GM23338 (cell line): ENCODE measurements at regions not wholly inside any gene's neighbourhood (a gene's known extent, or its start where the extent isn't known, plus 50 kb on each side); places are given as distances from the start of the nearest gene placed in this dataset.

ENCODE experiments used
- ATAC-seq: fragments of 200-7000 bp; cut with Tn5 transposase; 3 replicates; pipeline ENCODE4 v1.9.1; 2020
- DNase-seq: peaks from one replicate; pipeline ENCODE4 v3.0.0-alpha.2; 2015; ENCODE audit warnings: low spot score
- H2AFZ ChIP-seq: fragments of 200-600 bp; sonication (generic); 2 replicates; pipeline ENCODE4 v1.8.0; 2016; ENCODE audit warnings: antibody characterized with exemption, mild to moderate bottlenecking, moderate library complexity
- H3F3A ChIP-seq: fragments of 200-600 bp; sonication (generic); replicated peaks from 2 replicates; pipeline ENCODE4 v1.8.0; 2017; ENCODE audit warnings: antibody characterized with exemption, mixed run types, low read depth
- H3K27ac ChIP-seq: fragments of 200-600 bp; sonication (generic); 2 replicates; pipeline ENCODE4 v1.6.1; 2016; ENCODE audit warnings: low read depth
- H3K27me3 ChIP-seq: fragments of 200-600 bp; sonication (generic); 2 replicates; pipeline ENCODE4 v1.8.0; 2016; ENCODE audit warnings: mild to moderate bottlenecking, mixed run types, moderate library complexity; ENCODE audit not compliant: insufficient read depth
- H3K36me3 ChIP-seq: fragments of 200-600 bp; sonication (generic); 2 replicates; pipeline ENCODE4 v1.8.0; 2016; ENCODE audit warnings: mild to moderate bottlenecking; ENCODE audit not compliant: insufficient read depth
- H3K4me1 ChIP-seq: fragments of 200-600 bp; sonication (generic); 2 replicates; pipeline ENCODE4 v1.8.0; 2016; ENCODE audit warnings: mild to moderate bottlenecking, moderate library complexity; ENCODE audit not compliant: insufficient read depth
- H3K4me2 ChIP-seq: fragments of 200-600 bp; sonication (generic); 2 replicates; pipeline ENCODE4 v1.7.1; 2017; ENCODE audit warnings: mixed run types
- H3K4me3 ChIP-seq: fragments of 200-600 bp; sonication (generic); 2 replicates; pipeline ENCODE4 v1.6.1; 2016; ENCODE audit warnings: mixed run types
- H3K79me2 ChIP-seq: fragments of 200-600 bp; sonication (generic); replicated peaks from 2 replicates; pipeline ENCODE4 v1.8.0; 2017; ENCODE audit warnings: mild to moderate bottlenecking; ENCODE audit not compliant: insufficient read depth
- H3K9me2 ChIP-seq: fragments of 200-600 bp; sonication (generic); 2 replicates; pipeline ENCODE4 v1.8.0; 2017; ENCODE audit not compliant: insufficient read depth
- H4K20me1 ChIP-seq: fragments of 200-600 bp; sonication (generic); replicated peaks from 2 replicates; pipeline ENCODE4 v1.8.0; 2017; ENCODE audit warnings: mild to moderate bottlenecking; ENCODE audit not compliant: insufficient read depth
- H3K27ac Mint-ChIP-seq: 2 replicates; pipeline ENCODE4 v1.8.0; 2020; ENCODE audit warnings: inconsistent platforms, mild to moderate bottlenecking, moderate library complexity, mixed read lengths
- H3K27me3 Mint-ChIP-seq: 3 replicates; pipeline ENCODE4 v1.8.0; 2022; ENCODE audit warnings: low read depth, mild to moderate bottlenecking, moderate library complexity, mixed read lengths, inconsistent platforms; ENCODE audit not compliant: insufficient read depth, poor library complexity
- H3K36me3 Mint-ChIP-seq: 3 replicates; pipeline ENCODE4 v1.8.0; 2021; ENCODE audit warnings: low read depth, mild to moderate bottlenecking, inconsistent platforms, moderate library complexity, mixed read lengths
- H3K4me1 Mint-ChIP-seq: 3 replicates; pipeline ENCODE4 v1.8.0; 2020; ENCODE audit warnings: mild to moderate bottlenecking, inconsistent platforms, mixed read lengths
- H3K4me3 Mint-ChIP-seq: 3 replicates; pipeline ENCODE4 v1.8.0; 2021; ENCODE audit warnings: moderate library complexity, mild to moderate bottlenecking, inconsistent platforms, mixed read lengths
- H3K9me3 Mint-ChIP-seq: 3 replicates; pipeline ENCODE4 v1.8.0; 2020; ENCODE audit warnings: moderate library complexity, mild to moderate bottlenecking, inconsistent platforms, mixed read lengths
- EZH2 ChIP-seq: fragments of 200-600 bp; sonication (generic); IDR thresholded peaks from one replicate; pipeline ENCODE4 v1.8.0; 2017; ENCODE audit warnings: antibody characterized with exemption, mild to moderate bottlenecking, low read depth; ENCODE audit not compliant: unreplicated experiment
- EZH2phosphoT487 ChIP-seq: fragments of 200-600 bp; sonication (generic); IDR thresholded peaks from one replicate; pipeline ENCODE4 v1.8.1; 2018; ENCODE audit warnings: antibody characterized with exemption; ENCODE audit not compliant: unreplicated experiment
- JUNB ChIP-seq: IDR thresholded peaks from one replicate; pipeline ENCODE4 v1.6.1; 2016; ENCODE audit warnings: antibody characterized with exemption; ENCODE audit not compliant: unreplicated experiment
- POLR2AphosphoS5 ChIP-seq: IDR thresholded peaks from 2 replicates; pipeline ENCODE4 v1.6.1; 2016; ENCODE audit warnings: antibody characterized with exemption, low read depth
- ZNF114 ChIP-seq: fragments of 250-450 bp; sonication (Bioruptor Pico); IDR thresholded peaks from 2 replicates; pipeline ENCODE4 v1.5.0; 2020; ENCODE audit warnings: mild to moderate bottlenecking, moderate library complexity
- TF ChIP-seq, protein P1 (sequence below): IDR thresholded peaks from one replicate; pipeline ENCODE4 v1.6.1; 2018; ENCODE audit warnings: antibody characterized with exemption; ENCODE audit not compliant: unreplicated experiment
- TF ChIP-seq, protein P2 (sequence below): IDR thresholded peaks from 2 replicates; pipeline ENCODE4 v1.6.1; 2016; ENCODE audit warnings: antibody characterized with exemption
- TF ChIP-seq, protein P3 (sequence below): fragments of 250-450 bp; sonication (Bioruptor Pico); IDR thresholded peaks from 2 replicates; pipeline ENCODE4 v1.5.0; 2020; ENCODE audit warnings: mild to moderate bottlenecking, moderate library complexity

DNA sequence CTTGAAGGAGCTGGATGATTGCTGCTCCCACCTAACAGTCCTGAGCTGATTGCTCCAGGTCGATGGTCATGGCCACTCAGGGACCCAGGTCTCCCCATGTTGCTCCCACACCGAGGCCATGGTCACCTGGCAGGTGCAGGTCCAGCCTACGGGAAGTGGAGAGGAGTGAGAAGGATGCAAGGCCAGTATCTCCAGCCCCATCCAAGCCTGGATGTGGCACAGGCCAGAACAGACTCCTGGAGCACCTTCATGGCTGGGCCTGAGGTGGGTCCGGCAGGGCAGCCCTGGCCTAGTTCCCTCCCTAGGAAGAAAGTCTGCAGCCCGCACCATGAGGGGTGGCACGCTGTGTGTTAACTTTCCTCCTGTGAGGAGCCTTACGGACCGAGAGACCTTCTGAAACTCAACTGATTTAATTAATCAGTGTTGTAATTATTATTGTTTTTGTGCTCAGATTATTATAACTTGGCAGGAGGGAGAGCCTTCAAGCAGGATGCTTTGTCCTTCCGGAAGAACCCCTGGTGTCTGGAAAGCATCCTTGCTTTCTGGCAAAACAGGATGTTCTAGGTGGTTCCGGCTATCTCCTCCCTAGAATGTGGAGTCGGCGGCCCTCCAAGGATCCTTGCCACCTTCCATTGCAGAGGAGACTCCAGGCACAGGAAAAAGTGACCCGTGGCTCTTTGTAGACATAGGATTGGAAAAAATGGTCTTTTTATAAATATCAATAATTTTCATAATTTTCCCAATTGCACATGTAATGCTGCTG is 92.3 kb upstream of the ADRA2C start:
- Histone ChIP-seq H3F3A (no peaks in the 10 kb centered on the region), H3K4me3 (no peak overlapping the region), H3K36me3 (no peaks in the 10 kb centered on the region), H3K4me2 (no peak overlapping the region), H3K27me3 (no peaks in the 10 kb centered on the region), H4K20me1 (no peaks in the 10 kb centered on the region), H3K27ac (no peak overlapping the region), H2AFZ (no peak overlapping the region), H3K9me2 (no peaks in the 10 kb centered on the region), H3K4me1 (no peaks in the 10 kb centered on the region), H3K79me2 (no peaks in the 10 kb centered on the region)
- no peak for DNase-seq
- H3K9me3 Mint-ChIP-seq = peaks cover 9% of the 10 kb centered on the region; the same call in 1 of the 3 replicates
- no peak overlapping the region for H3K4me3 Mint-ChIP-seq
- H3K27ac Mint-ChIP-seq = no peak overlapping the region
- peaks cover 9% of the 10 kb centered on the region; the same call in 2 of the 3 replicates for H3K4me1 Mint-ChIP-seq
- TF ChIP-seq ZNF114 = no peak
- TF ChIP-seq, protein P1, sequence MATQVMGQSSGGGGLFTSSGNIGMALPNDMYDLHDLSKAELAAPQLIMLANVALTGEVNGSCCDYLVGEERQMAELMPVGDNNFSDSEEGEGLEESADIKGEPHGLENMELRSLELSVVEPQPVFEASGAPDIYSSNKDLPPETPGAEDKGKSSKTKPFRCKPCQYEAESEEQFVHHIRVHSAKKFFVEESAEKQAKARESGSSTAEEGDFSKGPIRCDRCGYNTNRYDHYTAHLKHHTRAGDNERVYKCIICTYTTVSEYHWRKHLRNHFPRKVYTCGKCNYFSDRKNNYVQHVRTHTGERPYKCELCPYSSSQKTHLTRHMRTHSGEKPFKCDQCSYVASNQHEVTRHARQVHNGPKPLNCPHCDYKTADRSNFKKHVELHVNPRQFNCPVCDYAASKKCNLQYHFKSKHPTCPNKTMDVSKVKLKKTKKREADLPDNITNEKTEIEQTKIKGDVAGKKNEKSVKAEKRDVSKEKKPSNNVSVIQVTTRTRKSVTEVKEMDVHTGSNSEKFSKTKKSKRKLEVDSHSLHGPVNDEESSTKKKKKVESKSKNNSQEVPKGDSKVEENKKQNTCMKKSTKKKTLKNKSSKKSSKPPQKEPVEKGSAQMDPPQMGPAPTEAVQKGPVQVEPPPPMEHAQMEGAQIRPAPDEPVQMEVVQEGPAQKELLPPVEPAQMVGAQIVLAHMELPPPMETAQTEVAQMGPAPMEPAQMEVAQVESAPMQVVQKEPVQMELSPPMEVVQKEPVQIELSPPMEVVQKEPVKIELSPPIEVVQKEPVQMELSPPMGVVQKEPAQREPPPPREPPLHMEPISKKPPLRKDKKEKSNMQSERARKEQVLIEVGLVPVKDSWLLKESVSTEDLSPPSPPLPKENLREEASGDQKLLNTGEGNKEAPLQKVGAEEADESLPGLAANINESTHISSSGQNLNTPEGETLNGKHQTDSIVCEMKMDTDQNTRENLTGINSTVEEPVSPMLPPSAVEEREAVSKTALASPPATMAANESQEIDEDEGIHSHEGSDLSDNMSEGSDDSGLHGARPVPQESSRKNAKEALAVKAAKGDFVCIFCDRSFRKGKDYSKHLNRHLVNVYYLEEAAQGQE = no peak
- TF ChIP-seq, protein P2, sequence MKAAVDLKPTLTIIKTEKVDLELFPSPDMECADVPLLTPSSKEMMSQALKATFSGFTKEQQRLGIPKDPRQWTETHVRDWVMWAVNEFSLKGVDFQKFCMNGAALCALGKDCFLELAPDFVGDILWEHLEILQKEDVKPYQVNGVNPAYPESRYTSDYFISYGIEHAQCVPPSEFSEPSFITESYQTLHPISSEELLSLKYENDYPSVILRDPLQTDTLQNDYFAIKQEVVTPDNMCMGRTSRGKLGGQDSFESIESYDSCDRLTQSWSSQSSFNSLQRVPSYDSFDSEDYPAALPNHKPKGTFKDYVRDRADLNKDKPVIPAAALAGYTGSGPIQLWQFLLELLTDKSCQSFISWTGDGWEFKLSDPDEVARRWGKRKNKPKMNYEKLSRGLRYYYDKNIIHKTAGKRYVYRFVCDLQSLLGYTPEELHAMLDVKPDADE = no peak
- H3K36me3 Mint-ChIP-seq = no peaks in the 10 kb centered on the region; the same call in 1 of the 3 replicates
- no peak for ATAC-seq
- H3K27me3 Mint-ChIP-seq = peaks cover 16% of the 10 kb centered on the region

DNA sequence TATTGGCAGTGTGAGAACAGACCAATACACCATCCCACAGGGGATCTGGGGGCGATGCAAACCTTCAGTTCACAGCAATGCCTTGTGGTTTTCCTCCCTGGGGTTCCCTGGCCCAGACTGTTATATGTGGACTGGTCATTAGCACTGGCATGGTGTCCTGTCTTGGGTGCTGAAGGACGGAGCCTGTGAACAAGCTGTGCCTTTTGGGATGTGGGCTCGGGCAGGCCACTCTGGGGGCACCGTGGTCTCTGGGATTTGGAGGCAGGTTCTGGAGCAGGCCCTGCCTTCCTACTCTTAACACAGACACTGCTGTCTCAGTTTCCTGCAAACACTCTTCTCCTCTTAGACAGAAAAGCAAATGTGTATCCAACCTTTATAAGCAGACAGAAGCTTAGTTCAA is 93.0 kb upstream of the ADRA2C start:
- Histone ChIP-seq H3F3A (no peaks in the 10 kb centered on the region), H4K20me1 (no peaks in the 10 kb centered on the region), H3K4me2 (no peak overlapping the region), H3K4me1 (no peaks in the 10 kb centered on the region), H3K9me2 (no peaks in the 10 kb centered on the region), H3K79me2 (no peaks in the 10 kb centered on the region), H2AFZ (no peak overlapping the region), H3K27ac (no peak overlapping the region), H3K27me3 (no peaks in the 10 kb centered on the region), H3K4me3 (no peak overlapping the region), H3K36me3 (no peaks in the 10 kb centered on the region)
- H3K27ac Mint-ChIP-seq = no peak overlapping the region
- peaks cover 12% of the 10 kb centered on the region for H3K27me3 Mint-ChIP-seq
- no peak for DNase-seq
- H3K36me3 Mint-ChIP-seq = no peaks in the 10 kb centered on the region; the same call in 1 of the 3 replicates
- H3K9me3 Mint-ChIP-seq = peaks cover 9% of the 10 kb centered on the region; the same call in 1 of the 3 replicates
- peaks cover 9% of the 10 kb centered on the region; the same call in 2 of the 3 replicates for H3K4me1 Mint-ChIP-seq
- no peak for ATAC-seq
- no peak overlapping the region for H3K4me3 Mint-ChIP-seq
- TF ChIP-seq JUNB (no peak), EZH2 (no peak), ZNF114 (no peak), EZH2phosphoT487 (no peak), POLR2AphosphoS5 (no peak)
- TF ChIP-seq, protein P3, sequence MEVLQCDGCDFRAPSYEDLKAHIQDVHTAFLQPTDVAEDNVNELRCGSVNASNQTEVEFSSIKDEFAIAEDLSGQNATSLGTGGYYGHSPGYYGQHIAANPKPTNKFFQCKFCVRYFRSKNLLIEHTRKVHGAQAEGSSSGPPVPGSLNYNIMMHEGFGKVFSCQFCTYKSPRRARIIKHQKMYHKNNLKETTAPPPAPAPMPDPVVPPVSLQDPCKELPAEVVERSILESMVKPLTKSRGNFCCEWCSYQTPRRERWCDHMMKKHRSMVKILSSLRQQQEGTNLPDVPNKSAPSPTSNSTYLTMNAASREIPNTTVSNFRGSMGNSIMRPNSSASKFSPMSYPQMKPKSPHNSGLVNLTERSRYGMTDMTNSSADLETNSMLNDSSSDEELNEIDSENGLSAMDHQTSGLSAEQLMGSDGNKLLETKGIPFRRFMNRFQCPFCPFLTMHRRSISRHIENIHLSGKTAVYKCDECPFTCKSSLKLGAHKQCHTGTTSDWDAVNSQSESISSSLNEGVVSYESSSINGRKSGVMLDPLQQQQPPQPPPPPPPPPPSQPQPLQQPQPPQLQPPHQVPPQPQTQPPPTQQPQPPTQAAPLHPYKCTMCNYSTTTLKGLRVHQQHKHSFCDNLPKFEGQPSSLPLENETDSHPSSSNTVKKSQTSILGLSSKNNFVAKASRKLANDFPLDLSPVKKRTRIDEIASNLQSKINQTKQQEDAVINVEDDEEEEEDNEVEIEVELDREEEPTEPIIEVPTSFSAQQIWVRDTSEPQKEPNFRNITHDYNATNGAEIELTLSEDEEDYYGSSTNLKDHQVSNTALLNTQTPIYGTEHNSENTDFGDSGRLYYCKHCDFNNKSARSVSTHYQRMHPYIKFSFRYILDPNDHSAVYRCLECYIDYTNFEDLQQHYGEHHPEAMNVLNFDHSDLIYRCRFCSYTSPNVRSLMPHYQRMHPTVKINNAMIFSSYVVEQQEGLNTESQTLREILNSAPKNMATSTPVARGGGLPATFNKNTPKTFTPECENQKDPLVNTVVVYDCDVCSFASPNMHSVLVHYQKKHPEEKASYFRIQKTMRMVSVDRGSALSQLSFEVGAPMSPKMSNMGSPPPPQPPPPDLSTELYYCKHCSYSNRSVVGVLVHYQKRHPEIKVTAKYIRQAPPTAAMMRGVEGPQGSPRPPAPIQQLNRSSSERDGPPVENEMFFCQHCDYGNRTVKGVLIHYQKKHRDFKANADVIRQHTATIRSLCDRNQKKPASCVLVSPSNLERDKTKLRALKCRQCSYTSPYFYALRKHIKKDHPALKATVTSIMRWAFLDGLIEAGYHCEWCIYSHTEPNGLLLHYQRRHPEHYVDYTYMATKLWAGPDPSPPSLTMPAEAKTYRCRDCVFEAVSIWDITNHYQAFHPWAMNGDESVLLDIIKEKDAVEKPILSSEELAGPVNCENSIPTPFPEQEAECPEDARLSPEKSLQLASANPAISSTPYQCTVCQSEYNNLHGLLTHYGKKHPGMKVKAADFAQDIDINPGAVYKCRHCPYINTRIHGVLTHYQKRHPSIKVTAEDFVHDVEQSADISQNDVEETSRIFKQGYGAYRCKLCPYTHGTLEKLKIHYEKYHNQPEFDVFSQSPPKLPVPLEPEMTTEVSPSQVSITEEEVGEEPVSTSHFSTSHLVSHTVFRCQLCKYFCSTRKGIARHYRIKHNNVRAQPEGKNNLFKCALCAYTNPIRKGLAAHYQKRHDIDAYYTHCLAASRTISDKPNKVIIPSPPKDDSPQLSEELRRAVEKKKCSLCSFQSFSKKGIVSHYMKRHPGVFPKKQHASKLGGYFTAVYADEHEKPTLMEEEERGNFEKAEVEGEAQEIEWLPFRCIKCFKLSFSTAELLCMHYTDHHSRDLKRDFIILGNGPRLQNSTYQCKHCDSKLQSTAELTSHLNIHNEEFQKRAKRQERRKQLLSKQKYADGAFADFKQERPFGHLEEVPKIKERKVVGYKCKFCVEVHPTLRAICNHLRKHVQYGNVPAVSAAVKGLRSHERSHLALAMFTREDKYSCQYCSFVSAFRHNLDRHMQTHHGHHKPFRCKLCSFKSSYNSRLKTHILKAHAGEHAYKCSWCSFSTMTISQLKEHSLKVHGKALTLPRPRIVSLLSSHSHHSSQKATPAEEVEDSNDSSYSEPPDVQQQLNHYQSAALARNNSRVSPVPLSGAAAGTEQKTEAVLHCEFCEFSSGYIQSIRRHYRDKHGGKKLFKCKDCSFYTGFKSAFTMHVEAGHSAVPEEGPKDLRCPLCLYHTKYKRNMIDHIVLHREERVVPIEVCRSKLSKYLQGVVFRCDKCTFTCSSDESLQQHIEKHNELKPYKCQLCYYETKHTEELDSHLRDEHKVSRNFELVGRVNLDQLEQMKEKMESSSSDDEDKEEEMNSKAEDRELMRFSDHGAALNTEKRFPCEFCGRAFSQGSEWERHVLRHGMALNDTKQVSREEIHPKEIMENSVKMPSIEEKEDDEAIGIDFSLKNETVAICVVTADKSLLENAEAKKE (CRISPR knock-in tag) = no peak
